ENCODE measurements at regions not wholly inside any gene's neighbourhood (a gene's known extent, or its start where the extent isn't known, plus 50 kb on each side); places are given as distances from the start of the nearest gene placed in this dataset.
"Not testable (repeated sequence)": the region's sequence is repeated elsewhere in the genome, so short reads cannot be mapped to it uniquely, and the experiment has no call there.

DNA sequence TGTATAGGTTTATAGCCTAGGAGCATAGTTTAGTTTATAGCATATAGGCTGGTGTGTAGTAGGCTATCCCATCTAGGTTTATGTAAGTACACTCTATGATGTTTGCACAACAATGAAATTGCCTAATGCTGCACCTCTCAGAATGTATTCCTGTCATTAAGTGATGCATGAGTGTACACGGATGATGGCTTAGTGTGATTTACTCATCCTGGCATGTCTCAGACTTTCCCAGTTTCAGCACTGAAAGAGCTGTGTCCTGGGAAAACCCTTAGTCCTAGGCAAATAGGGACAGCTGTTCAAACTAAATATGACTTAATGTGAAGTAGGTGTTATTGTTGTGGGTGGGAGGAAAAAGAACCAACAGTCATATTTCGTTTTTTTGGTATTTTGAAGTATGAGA is 264.9 kb upstream of the MAGEB18 start:
- no peaks in the 10 kb centered on the region for H3F3A ChIP-seq (ENCODE audit: insufficient read depth)
- DNase-seq: no peak
- no peak overlapping the region for H3K4me3 ChIP-seq
- no peak overlapping the region for H2AFZ ChIP-seq
- in situ Hi-C loops (cut with MboI): no loop called here
- no peaks in the 10 kb centered on the region for H3K36me3 ChIP-seq (ENCODE audit: low read depth)
- H3K9me3 ChIP-seq (ENCODE audit: low read depth): no peaks in the 10 kb centered on the region
- TF ChIP-seq EZH2 (IDR thresholded peaks at IDR 0.05; ENCODE audit: insufficient read depth, poor library complexity, severe bottlenecking): no peak
- TF ChIP-seq EZH2phosphoT487 (IDR thresholded peaks at IDR 0.05; ENCODE audit: insufficient read depth, low read depth): no peak
- H3K9ac ChIP-seq: no peak overlapping the region
- no peaks in the 10 kb centered on the region for H3K27me3 ChIP-seq (replicated peaks; ENCODE audit: insufficient read depth)
- no peaks in the 10 kb centered on the region for H3K4me1 ChIP-seq (ENCODE audit: insufficient read depth)
- H3K79me2 ChIP-seq (ENCODE audit: insufficient read depth): no peaks in the 10 kb centered on the region
- no peaks in the 10 kb centered on the region for H3K9me2 ChIP-seq (ENCODE audit: insufficient read depth)
- H4K20me1 ChIP-seq (ENCODE audit: insufficient read depth): no peaks in the 10 kb centered on the region
- H3K4me2 ChIP-seq (ENCODE audit: unreplicated experiment): no peak overlapping the region
- WGBS, 2 experiments (ENCODE audit: low coverage in 1 of 2, low lambda C conversion rate in 2 of 2, missing lambda C conversion rate in 2 of 2): 14 to 30% methylated on average over 2 of the region's 2 CpGs
- no peak overlapping the region for H3K27ac ChIP-seq

DNA sequence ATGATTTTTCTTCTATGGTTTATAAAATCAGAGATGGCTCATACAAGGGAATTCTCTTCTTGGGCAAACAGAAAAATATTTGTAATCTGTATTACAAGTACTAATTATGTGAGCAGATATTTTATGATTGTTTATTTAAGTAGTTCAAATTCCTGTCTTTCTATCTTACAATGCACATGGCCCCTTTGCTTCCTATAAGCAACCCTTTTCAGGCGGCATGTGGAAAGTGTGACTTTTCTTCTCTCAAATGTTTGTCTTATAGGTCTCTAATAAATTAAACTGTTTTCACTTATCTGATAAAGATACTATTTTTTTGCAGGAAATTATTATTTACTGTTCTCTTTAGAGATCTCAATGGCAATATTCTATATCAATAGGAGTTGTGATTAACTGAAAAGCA is 259.3 kb upstream of the MAGEB18 start:
- H3K9ac ChIP-seq: no peak overlapping the region
- H2AFZ ChIP-seq: no peak overlapping the region
- no peaks in the 10 kb centered on the region for H3F3A ChIP-seq (ENCODE audit: insufficient read depth)
- H3K27me3 ChIP-seq (replicated peaks; ENCODE audit: insufficient read depth): no peaks in the 10 kb centered on the region
- no peak overlapping the region for H3K4me3 ChIP-seq
- no peaks in the 10 kb centered on the region for H3K4me1 ChIP-seq (ENCODE audit: insufficient read depth)
- no peaks in the 10 kb centered on the region for H3K9me2 ChIP-seq (ENCODE audit: insufficient read depth)
- 39 to 42% methylated on average over 1 of the region's 1 CpG for WGBS, 2 experiments (ENCODE audit: low coverage in 1 of 2, low lambda C conversion rate in 2 of 2, missing lambda C conversion rate in 2 of 2)
- no peaks in the 10 kb centered on the region for H3K9me3 ChIP-seq (ENCODE audit: low read depth)
- TF ChIP-seq EZH2 (IDR thresholded peaks at IDR 0.05; ENCODE audit: insufficient read depth, poor library complexity, severe bottlenecking) (no peak), EZH2phosphoT487 (IDR thresholded peaks at IDR 0.05; ENCODE audit: insufficient read depth, low read depth) (no peak)
- no peak for DNase-seq
- no peaks in the 10 kb centered on the region for H3K36me3 ChIP-seq (ENCODE audit: low read depth)
- no peaks in the 10 kb centered on the region for H4K20me1 ChIP-seq (ENCODE audit: insufficient read depth)
- H3K4me2 ChIP-seq (ENCODE audit: unreplicated experiment): no peak overlapping the region
- H3K27ac ChIP-seq: no peak overlapping the region
- in situ Hi-C loops (cut with MboI): no loop called here
- no peaks in the 10 kb centered on the region for H3K79me2 ChIP-seq (ENCODE audit: insufficient read depth)

DNA sequence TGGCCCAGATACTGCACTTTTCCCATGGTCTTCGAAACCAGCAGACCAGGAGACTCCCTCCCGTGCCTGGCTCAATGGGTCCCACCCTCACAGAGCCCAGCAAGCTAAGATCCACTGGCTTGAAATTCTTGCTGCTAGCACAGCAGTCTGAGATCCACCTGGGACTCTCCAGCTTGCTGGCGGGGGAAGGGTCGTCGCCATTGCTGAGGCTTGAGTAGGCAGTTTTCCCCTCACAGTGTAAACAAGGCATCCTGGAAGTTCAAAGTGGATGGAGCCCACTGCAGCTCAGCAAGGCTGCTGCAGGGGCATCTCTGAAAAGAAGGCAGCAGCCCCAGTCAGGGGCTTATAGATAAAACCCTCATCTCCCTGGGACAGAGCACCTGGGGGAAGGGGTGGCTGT is 255.6 kb upstream of the MAGEB18 start:
- H3K9ac ChIP-seq; H3K9me2 ChIP-seq (ENCODE audit: insufficient read depth); DNase-seq; H3K4me3 ChIP-seq; H3K79me2 ChIP-seq (ENCODE audit: insufficient read depth); in situ Hi-C loops (cut with MboI); H3K9me3 ChIP-seq (ENCODE audit: low read depth); H3K36me3 ChIP-seq (ENCODE audit: low read depth); H3K4me1 ChIP-seq (ENCODE audit: insufficient read depth); H3K27me3 ChIP-seq (replicated peaks; ENCODE audit: insufficient read depth); H3F3A ChIP-seq (ENCODE audit: insufficient read depth); H4K20me1 ChIP-seq (ENCODE audit: insufficient read depth); H3K4me2 ChIP-seq (ENCODE audit: unreplicated experiment); H3K27ac ChIP-seq; H2AFZ ChIP-seq: not testable (repeated sequence)
- 26 to 44% methylated on average over 5 of the region's 5 CpGs for WGBS, 2 experiments (ENCODE audit: low coverage in 1 of 2, low lambda C conversion rate in 2 of 2, missing lambda C conversion rate in 2 of 2)

DNA sequence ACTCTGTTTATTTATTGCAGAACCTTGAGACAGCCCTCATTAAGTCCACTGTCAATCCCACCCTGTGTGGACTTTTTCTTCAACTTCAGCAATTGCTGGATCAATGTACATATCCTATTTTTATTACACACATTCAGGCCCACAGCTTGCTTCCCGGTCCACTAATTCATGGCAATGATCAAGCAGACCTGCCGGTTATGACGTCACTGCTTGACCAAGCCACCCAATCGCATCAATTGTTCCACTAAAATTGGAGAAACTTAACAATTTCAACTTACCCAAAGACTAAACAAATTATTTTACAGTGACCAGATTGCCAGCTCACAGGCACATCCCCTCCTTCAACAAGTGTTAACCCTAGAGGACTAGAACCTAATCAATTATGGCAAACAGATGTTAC is 240.4 kb upstream of the MAGEB18 start:
- Histone ChIP-seq H3K9me3 (ENCODE audit: low read depth) (no peaks in the 10 kb centered on the region), H2AFZ (no peak overlapping the region), H3K27me3 (replicated peaks; ENCODE audit: insufficient read depth) (no peaks in the 10 kb centered on the region), H3K36me3 (ENCODE audit: low read depth) (no peaks in the 10 kb centered on the region), H3K79me2 (ENCODE audit: insufficient read depth) (no peaks in the 10 kb centered on the region), H3K27ac (no peak overlapping the region), H3K4me3 (no peak overlapping the region), H3K4me1 (ENCODE audit: insufficient read depth) (no peaks in the 10 kb centered on the region), H3K9ac (no peak overlapping the region), H4K20me1 (ENCODE audit: insufficient read depth) (no peaks in the 10 kb centered on the region), H3F3A (ENCODE audit: insufficient read depth) (no peaks in the 10 kb centered on the region), H3K4me2 (ENCODE audit: unreplicated experiment) (no peak overlapping the region), H3K9me2 (ENCODE audit: insufficient read depth) (no peaks in the 10 kb centered on the region)
- no peak for TF ChIP-seq EZH2 (IDR thresholded peaks at IDR 0.05; ENCODE audit: insufficient read depth, poor library complexity, severe bottlenecking)
- TF ChIP-seq EZH2phosphoT487 (IDR thresholded peaks at IDR 0.05; ENCODE audit: insufficient read depth, low read depth): no peak
- DNase-seq: no peak
- in situ Hi-C loops (cut with MboI): no loop called here
- 55 to 58% methylated on average over 4 of the region's 4 CpGs for WGBS, 2 experiments (ENCODE audit: low coverage in 1 of 2, low lambda C conversion rate in 2 of 2, missing lambda C conversion rate in 2 of 2)

DNA sequence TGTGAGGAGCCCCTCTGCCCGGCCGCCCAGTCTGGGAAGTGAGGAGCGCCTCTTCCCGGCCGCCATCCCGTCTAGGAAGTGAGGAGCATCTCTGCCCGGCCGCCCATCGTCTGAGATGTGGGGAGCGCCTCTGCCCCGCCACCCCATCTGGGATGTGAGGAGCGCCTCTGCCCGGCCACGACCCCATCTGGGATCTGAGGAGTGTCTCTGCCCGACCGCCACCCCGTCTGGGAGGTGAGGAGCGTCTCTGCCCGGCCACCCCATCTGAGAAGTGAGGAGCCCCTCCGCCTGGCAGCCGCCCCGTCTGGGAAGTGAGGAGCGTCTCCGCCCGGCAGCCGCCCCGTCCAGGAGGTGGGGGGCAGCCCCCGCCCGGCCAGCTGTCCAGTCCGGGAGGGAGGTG is 232.4 kb upstream of the MAGEB18 start:
- H3K9ac ChIP-seq; H3K9me3 ChIP-seq (ENCODE audit: low read depth); H3K4me1 ChIP-seq (ENCODE audit: insufficient read depth); H2AFZ ChIP-seq; H3K27ac ChIP-seq; in situ Hi-C loops (cut with MboI); H3K36me3 ChIP-seq (ENCODE audit: low read depth); H3K4me2 ChIP-seq (ENCODE audit: unreplicated experiment); H3K4me3 ChIP-seq; H3K9me2 ChIP-seq (ENCODE audit: insufficient read depth); DNase-seq; H4K20me1 ChIP-seq (ENCODE audit: insufficient read depth); H3K79me2 ChIP-seq (ENCODE audit: insufficient read depth); H3F3A ChIP-seq (ENCODE audit: insufficient read depth); H3K27me3 ChIP-seq (replicated peaks; ENCODE audit: insufficient read depth): not testable (repeated sequence)
- no CpG with 5 or more reads among the region's 30 CpGs for WGBS, 2 experiments (ENCODE audit: low coverage in 1 of 2, low lambda C conversion rate in 2 of 2, missing lambda C conversion rate in 2 of 2)
